Hematopoietic multipotent progenitor cell treated with erythropoietin and hydrocortisone succinate and interleukin-3 and kit ligand, for 6 days (in vitro differentiated cells): ENCODE measurements at regions not wholly inside any gene's neighbourhood (a gene's known extent, or its start where the extent isn't known, plus 50 kb on each side); places are given as distances from the start of the nearest gene placed in this dataset.
"Not testable (repeated sequence)": the region's sequence is repeated elsewhere in the genome, so short reads cannot be mapped to it uniquely, and the experiment has no call there.

Experiments used
- DNase-seq: peaks from one replicate; pipeline ENCODE4 v3.0.0-alpha.2; 2015

GRCh38 chr4:29966386-29966785 lies 753.8 kb upstream of the PCDH7 start:
- no peak for DNase-seq

GRCh38 chr4:29970626-29971025 lies 749.5 kb upstream of the PCDH7 start:
- DNase-seq, result no peak

- no peak for DNase-seq
Measured at GRCh38 chr4:29972121-29972520, 748.0 kb upstream of the PCDH7 start.

- no peak for DNase-seq
Measured at GRCh38 chr4:29983890-29984289, 736.3 kb upstream of the PCDH7 start.

- no peak for DNase-seq
Measured at GRCh38 chr4:30001628-30002027, 718.5 kb upstream of the PCDH7 start.

GRCh38 chr4:30002341-30002740 lies 717.8 kb upstream of the PCDH7 start:
- DNase-seq, result no peak

- no peak for DNase-seq
Measured at GRCh38 chr4:30005995-30006394, 714.2 kb upstream of the PCDH7 start.

GRCh38 chr4:30024526-30024925 lies 695.6 kb upstream of the PCDH7 start:
- DNase-seq, result no peak

- DNase-seq, result no peak
Measured at GRCh38 chr4:30028826-30029225, 691.3 kb upstream of the PCDH7 start.

GRCh38 chr4:30056016-30056766 lies 664.0 kb upstream of the PCDH7 start:
- no peak for DNase-seq

- DNase-seq, result no peak
Measured at GRCh38 chr4:30068234-30068633, 651.9 kb upstream of the PCDH7 start.

- DNase-seq, result no peak
Measured at GRCh38 chr4:30073011-30073710, 647.0 kb upstream of the PCDH7 start.

- DNase-seq, result not testable (repeated sequence)
Measured at GRCh38 chr4:30092420-30093128, 627.6 kb upstream of the PCDH7 start.

GRCh38 chr4:30094887-30095286 lies 625.3 kb upstream of the PCDH7 start:
- DNase-seq, result no peak

GRCh38 chr4:30103455-30103854 lies 616.7 kb upstream of the PCDH7 start:
- no peak for DNase-seq

- no peak for DNase-seq
Measured at GRCh38 chr4:30116401-30116800, 603.8 kb upstream of the PCDH7 start.

- DNase-seq, result no peak
Measured at GRCh38 chr4:30117433-30117832, 602.7 kb upstream of the PCDH7 start.

- DNase-seq, result no peak
Measured at GRCh38 chr4:30122711-30123110, 597.5 kb upstream of the PCDH7 start.

GRCh38 chr4:30124621-30125020 lies 595.5 kb upstream of the PCDH7 start:
- not testable (repeated sequence) for DNase-seq

GRCh38 chr4:30125868-30126267 lies 594.3 kb upstream of the PCDH7 start:
- no peak for DNase-seq

- DNase-seq, result no peak
Measured at GRCh38 chr4:30126351-30126750, 593.8 kb upstream of the PCDH7 start.

GRCh38 chr4:30148828-30149227 lies 571.3 kb upstream of the PCDH7 start:
- not testable (repeated sequence) for DNase-seq

GRCh38 chr4:30149539-30149938 lies 570.6 kb upstream of the PCDH7 start:
- not testable (repeated sequence) for DNase-seq

GRCh38 chr4:30153427-30153826 lies 566.7 kb upstream of the PCDH7 start:
- no peak for DNase-seq
